Glomerular visceral epithelial cell (primary cell): ENCODE measurements at regions not wholly inside any gene's neighbourhood (a gene's known extent, or its start where the extent isn't known, plus 50 kb on each side); places are given as distances from the start of the nearest gene placed in this dataset.
"Not testable (repeated sequence)": the region's sequence is repeated elsewhere in the genome, so short reads cannot be mapped to it uniquely, and the experiment has no call there.

Experiments used
- DNase-seq: peaks from one replicate; pipeline ENCODE4 v3.0.0-alpha.2; 2016; ENCODE audit errors: extremely low spot score

- no peak for DNase-seq
These were observed 134.9 kb upstream of the HSF2 start for GRCh38 chr6:122264557-122264956.

GRCh38 chr6:122265755-122266154 is 133.7 kb upstream of the HSF2 start:
- DNase-seq: no peak

GRCh38 chr6:122268394-122268793 is 131.1 kb upstream of the HSF2 start:
- DNase-seq: no peak

GRCh38 chr6:122276637-122277036 is 122.8 kb upstream of the HSF2 start:
- DNase-seq: peak; percentile 78

- DNase-seq: not testable (repeated sequence)
These were observed 119.1 kb upstream of the HSF2 start for GRCh38 chr6:122280105-122281021.

GRCh38 chr6:122283884-122284283 is 115.6 kb upstream of the HSF2 start:
- DNase-seq: no peak

GRCh38 chr6:122284848-122285247 is 114.6 kb upstream of the HSF2 start:
- no peak for DNase-seq

GRCh38 chr6:122285292-122285913 is 114.0 kb upstream of the HSF2 start:
- DNase-seq: no peak

- no peak for DNase-seq
These were observed 112.9 kb upstream of the HSF2 start for GRCh38 chr6:122286512-122286911.

GRCh38 chr6:122289762-122290539 is 109.5 kb upstream of the HSF2 start:
- DNase-seq: peak; percentile 39

GRCh38 chr6:122297010-122297409 is 102.4 kb upstream of the HSF2 start:
- DNase-seq: no peak

GRCh38 chr6:122302067-122302466 is 97.4 kb upstream of the HSF2 start:
- DNase-seq: no peak

GRCh38 chr6:122307577-122307976 is 91.9 kb upstream of the HSF2 start:
- no peak for DNase-seq

- DNase-seq: no peak
These were observed 91.4 kb upstream of the HSF2 start for GRCh38 chr6:122308074-122308473.

- DNase-seq: no peak
These were observed 83.6 kb upstream of the HSF2 start for GRCh38 chr6:122315842-122316241.

GRCh38 chr6:122322824-122323223 is 76.6 kb upstream of the HSF2 start:
- peak; percentile 22 for DNase-seq

- DNase-seq: no peak
These were observed 76.1 kb upstream of the HSF2 start for GRCh38 chr6:122323361-122323760.

GRCh38 chr6:122330315-122330714 is 69.1 kb upstream of the HSF2 start:
- DNase-seq: no peak

- DNase-seq: no peak
These were observed 61.8 kb upstream of the HSF2 start for GRCh38 chr6:122337645-122338044.

GRCh38 chr6:122339661-122340060 is 59.8 kb upstream of the HSF2 start:
- no peak for DNase-seq

- no peak for DNase-seq
These were observed 52.2 kb upstream of the HSF2 start for GRCh38 chr6:122347280-122347679.

- DNase-seq: no peak
These were observed 51.7 kb upstream of the HSF2 start for GRCh38 chr6:122347751-122348150.
